Heart left ventricle (tissue), 13 donors: ENCODE measurements at regions not wholly inside any gene's neighbourhood (a gene's known extent, or its start where the extent isn't known, plus 50 kb on each side); places are given as distances from the start of the nearest gene placed in this dataset.

Source experiments
- POLR2A ChIP-seq, 2 donors: fragments of 450-650 bp; IDR thresholded peaks; one replicate each; pipeline ENCODE4 v1.6.1; 2017; ENCODE audit warnings: antibody characterized with exemption in 2 of 2, mild to moderate bottlenecking in 2 of 2, moderate library complexity in 2 of 2
- TF ChIP-seq, protein P1 (sequence below), 12 donors: fragments of 200-600 bp; sonication (generic) in 4 of 12; IDR thresholded peaks; one replicate each; pipeline versions ENCODE4 v1.5.0 to v1.8.0; 2018 to 2022; ENCODE audit warnings: antibody characterized with exemption in 12 of 12, mild to moderate bottlenecking in 5 of 12
- donor health status: ischemic (EF 13 %, LVEDD 7.1; RV severe dilation, severe dysfunction).
- donor health status: DM: no; HTN: yes; CAD: no.
- donor health status: DM: no; HTN: no; CAD: no.
- donor health status: ischemic (EF 25% LVEDD 6.9; RV normal size, moderate dysfunction).
- donor health status: ischemic (EF 25% LVEDD 5.7; RV mildly dilated, moderate dysfunction).
- donor health status: ischemic (EF 35%, LVEDD 5.7; RV mildly dilated, moderate dysfunction).
- donor health status: nonischemic (EF 11% LVEDD 7.7; RV severe dilation, severe dysfunction).
- donor health status: DM: yes; HTN: yes; CAD: no.
- donor health status: PGD.
- donor health status: ischemic (EF 29% LVEDD 5.4; RV normal size, mild dysfunction).
- donor health status: nonischemic (EF 23%, LVEDD 6.1; RV moderate dilation, normal function).

DNA sequence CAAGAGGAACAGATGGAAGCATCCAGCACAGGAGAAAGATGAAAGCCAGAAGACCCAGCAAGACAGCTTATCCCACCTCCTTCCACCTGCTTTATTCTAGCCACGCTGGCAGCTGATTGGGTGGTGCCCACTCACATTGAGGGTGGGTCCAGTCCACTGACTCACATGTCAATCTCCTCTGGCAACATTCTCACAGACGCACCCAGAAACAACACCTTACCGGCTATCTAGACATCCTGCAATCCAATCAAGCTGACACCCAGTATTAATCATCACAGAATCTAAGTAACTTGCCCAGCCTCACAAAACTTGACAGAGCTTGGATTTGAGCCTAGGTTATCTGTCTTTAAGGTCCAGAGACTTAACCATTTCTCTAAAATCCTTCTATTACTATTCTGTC lies 208.9 kb downstream of the PAH start:
- TF ChIP-seq, protein P1, sequence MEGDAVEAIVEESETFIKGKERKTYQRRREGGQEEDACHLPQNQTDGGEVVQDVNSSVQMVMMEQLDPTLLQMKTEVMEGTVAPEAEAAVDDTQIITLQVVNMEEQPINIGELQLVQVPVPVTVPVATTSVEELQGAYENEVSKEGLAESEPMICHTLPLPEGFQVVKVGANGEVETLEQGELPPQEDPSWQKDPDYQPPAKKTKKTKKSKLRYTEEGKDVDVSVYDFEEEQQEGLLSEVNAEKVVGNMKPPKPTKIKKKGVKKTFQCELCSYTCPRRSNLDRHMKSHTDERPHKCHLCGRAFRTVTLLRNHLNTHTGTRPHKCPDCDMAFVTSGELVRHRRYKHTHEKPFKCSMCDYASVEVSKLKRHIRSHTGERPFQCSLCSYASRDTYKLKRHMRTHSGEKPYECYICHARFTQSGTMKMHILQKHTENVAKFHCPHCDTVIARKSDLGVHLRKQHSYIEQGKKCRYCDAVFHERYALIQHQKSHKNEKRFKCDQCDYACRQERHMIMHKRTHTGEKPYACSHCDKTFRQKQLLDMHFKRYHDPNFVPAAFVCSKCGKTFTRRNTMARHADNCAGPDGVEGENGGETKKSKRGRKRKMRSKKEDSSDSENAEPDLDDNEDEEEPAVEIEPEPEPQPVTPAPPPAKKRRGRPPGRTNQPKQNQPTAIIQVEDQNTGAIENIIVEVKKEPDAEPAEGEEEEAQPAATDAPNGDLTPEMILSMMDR (IDR thresholded peaks at IDR 0.05), result no peak
- no peak for TF ChIP-seq POLR2A (IDR thresholded peaks at IDR 0.05)
